Cardiac muscle cell (in vitro differentiated cells and primary cell): ENCODE measurements at regions not wholly inside any gene's neighbourhood (a gene's known extent, or its start where the extent isn't known, plus 50 kb on each side); places are given as distances from the start of the nearest gene placed in this dataset.

ENCODE experiments used
- DNase-seq, 2 donors: peaks; one replicate each; pipeline versions ENCODE4 v3.0.0 to v3.0.0-alpha.2; 2010 to 2017; ENCODE audit warnings: low read depth in 1 of 2, low spot score in 1 of 2
- H3K27ac ChIP-seq: fragments of 200-600 bp; sonication (generic); 2 replicates; pipeline ENCODE4 v1.5.1; 2016
- H3K27me3 ChIP-seq: fragments of 200-600 bp; sonication (generic); 2 replicates; pipeline ENCODE4 v1.6.0; 2016; ENCODE audit warnings: control low read depth
- H3K36me3 ChIP-seq: fragments of 200-600 bp; sonication (generic); 2 replicates; pipeline ENCODE4 v1.5.1; 2016; ENCODE audit warnings: control low read depth
- H3K4me1 ChIP-seq: fragments of 200-600 bp; sonication (generic); 2 replicates; pipeline ENCODE4 v1.8.1; 2017; ENCODE audit warnings: low read depth, mild to moderate bottlenecking, mixed run types
- H3K4me3 ChIP-seq: fragments of 200-600 bp; sonication (generic); 2 replicates; pipeline ENCODE4 v1.5.1; 2016; ENCODE audit warnings: mild to moderate bottlenecking
- H3K9me3 ChIP-seq: fragments of 200-600 bp; sonication (generic); 2 replicates; pipeline ENCODE4 v1.5.1; 2017; ENCODE audit warnings: low read depth, mild to moderate bottlenecking, control low read depth
- CTCF ChIP-seq: IDR thresholded peaks from 2 replicates; pipeline ENCODE4 v1.5.1; 2012; ENCODE audit warnings: low read depth, mild to moderate bottlenecking, low read length

GRCh38 chr11:116333001-116333535 is 439.7 kb downstream of the BUD13 start:
- Histone ChIP-seq H3K27ac (no peak overlapping the region), H3K4me3 (no peak overlapping the region), H3K27me3 (no peaks in the 10 kb centered on the region), H3K9me3 (no peaks in the 10 kb centered on the region), H3K4me1 (no peaks in the 10 kb centered on the region), H3K36me3 (no peaks in the 10 kb centered on the region)
- no peak for TF ChIP-seq CTCF
- no peak for DNase-seq

- DNase-seq = no peak
- Histone ChIP-seq H3K36me3 (no peaks in the 10 kb centered on the region), H3K4me1 (no peaks in the 10 kb centered on the region), H3K4me3 (no peak overlapping the region), H3K27ac (no peak overlapping the region), H3K9me3 (no peaks in the 10 kb centered on the region), H3K27me3 (no peaks in the 10 kb centered on the region)
- TF ChIP-seq CTCF = no peak
Measured at GRCh38 chr11:116332391-116332790, 440.4 kb downstream of the BUD13 start.

- TF ChIP-seq CTCF = no peak
- no peak for DNase-seq
- no peaks in the 10 kb centered on the region for H3K4me1 ChIP-seq
Measured at GRCh38 chr11:116331381-116331780, 441.4 kb downstream of the BUD13 start.

GRCh38 chr11:116330439-116331185 is 442.2 kb downstream of the BUD13 start:
- Histone ChIP-seq H3K27me3 (no peaks in the 10 kb centered on the region), H3K27ac (no peak overlapping the region), H3K9me3 (no peaks in the 10 kb centered on the region), H3K4me1 (no peaks in the 10 kb centered on the region), H3K4me3 (no peak overlapping the region), H3K36me3 (no peaks in the 10 kb centered on the region)
- no peak for TF ChIP-seq CTCF
- DNase-seq = peak in 1 of 2 donors; percentile 8

More at GRCh38 chr11:116331381-116331780, 441.4 kb downstream of the BUD13 start:
- no peaks in the 10 kb centered on the region for H3K9me3 ChIP-seq
- H3K4me3 ChIP-seq = no peak overlapping the region
- no peak overlapping the region for H3K27ac ChIP-seq
- H3K36me3 ChIP-seq = no peaks in the 10 kb centered on the region
- no peaks in the 10 kb centered on the region for H3K27me3 ChIP-seq

GRCh38 chr11:116329354-116330090 is 443.3 kb downstream of the BUD13 start:
- no peak for TF ChIP-seq CTCF

More at GRCh38 chr11:116329354-116330090, 443.3 kb downstream of the BUD13 start:
- no peaks in the 10 kb centered on the region for H3K4me1 ChIP-seq
- no peak overlapping the region for H3K4me3 ChIP-seq
- no peaks in the 10 kb centered on the region for H3K27me3 ChIP-seq
- no peaks in the 10 kb centered on the region for H3K36me3 ChIP-seq
- H3K9me3 ChIP-seq = no peaks in the 10 kb centered on the region
- DNase-seq = no peak
- H3K27ac ChIP-seq = no peak overlapping the region
